ENCODE measurements at regions not wholly inside any gene's neighbourhood (a gene's known extent, or its start where the extent isn't known, plus 50 kb on each side); places are given as distances from the start of the nearest gene placed in this dataset.

DNA sequence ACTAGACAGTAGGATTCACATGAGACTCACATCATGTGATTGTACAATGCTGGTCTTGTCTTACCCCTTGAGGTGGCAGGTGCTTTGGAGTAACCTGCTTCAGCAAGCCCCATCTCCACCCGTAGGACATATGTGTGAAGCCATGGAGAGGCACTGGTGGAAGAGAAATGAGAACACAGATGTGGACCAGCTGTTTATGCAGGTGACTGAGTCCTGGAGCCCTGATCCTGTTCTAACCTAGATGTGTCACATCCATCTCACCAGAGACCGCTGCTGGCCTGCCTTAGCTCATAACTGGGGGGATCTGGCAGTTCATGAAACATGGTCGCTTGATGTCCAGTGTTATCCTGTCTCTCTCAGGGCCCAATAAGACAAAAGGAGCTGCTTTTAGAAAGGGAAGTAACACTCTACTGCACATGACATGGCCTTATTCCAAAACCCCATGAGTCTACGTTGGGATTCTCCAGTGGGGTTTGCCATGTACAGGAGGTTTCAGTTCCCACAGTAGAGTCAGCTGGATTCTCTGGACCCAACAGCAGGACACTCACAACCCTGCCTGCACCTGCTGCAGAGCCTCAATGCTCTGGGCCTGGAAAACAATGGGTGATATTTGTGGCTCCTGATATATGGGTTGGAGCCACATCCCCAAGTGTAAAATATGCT is 62.0 kb downstream of the GGTLC2 start:
- ATAC-seq (ENCODE audit: low read depth) (no peak), DNase-seq (no peak)
- CTCF ChIA-PET = interaction anchor here (0.5 to 2.3 kb wide), 5 partner anchors 22 to 249 kb away, joined by 3 to 7 read pairs (median 3); no protein-coding TSS in a partner anchor
- no peak overlapping the region for H3K27ac Mint-ChIP-seq
- TF ChIP-seq, protein P1, sequence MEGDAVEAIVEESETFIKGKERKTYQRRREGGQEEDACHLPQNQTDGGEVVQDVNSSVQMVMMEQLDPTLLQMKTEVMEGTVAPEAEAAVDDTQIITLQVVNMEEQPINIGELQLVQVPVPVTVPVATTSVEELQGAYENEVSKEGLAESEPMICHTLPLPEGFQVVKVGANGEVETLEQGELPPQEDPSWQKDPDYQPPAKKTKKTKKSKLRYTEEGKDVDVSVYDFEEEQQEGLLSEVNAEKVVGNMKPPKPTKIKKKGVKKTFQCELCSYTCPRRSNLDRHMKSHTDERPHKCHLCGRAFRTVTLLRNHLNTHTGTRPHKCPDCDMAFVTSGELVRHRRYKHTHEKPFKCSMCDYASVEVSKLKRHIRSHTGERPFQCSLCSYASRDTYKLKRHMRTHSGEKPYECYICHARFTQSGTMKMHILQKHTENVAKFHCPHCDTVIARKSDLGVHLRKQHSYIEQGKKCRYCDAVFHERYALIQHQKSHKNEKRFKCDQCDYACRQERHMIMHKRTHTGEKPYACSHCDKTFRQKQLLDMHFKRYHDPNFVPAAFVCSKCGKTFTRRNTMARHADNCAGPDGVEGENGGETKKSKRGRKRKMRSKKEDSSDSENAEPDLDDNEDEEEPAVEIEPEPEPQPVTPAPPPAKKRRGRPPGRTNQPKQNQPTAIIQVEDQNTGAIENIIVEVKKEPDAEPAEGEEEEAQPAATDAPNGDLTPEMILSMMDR (IDR thresholded peaks at IDR 0.05) = no peak
- H3K4me3 Mint-ChIP-seq = no peak overlapping the region
- POLR2A ChIA-PET = no interaction called here
- H3K27me3 Mint-ChIP-seq = no peaks in the 10 kb centered on the region
- intact Hi-C loops (cut with micrococcal nuclease) = no loop called here
- no peaks in the 10 kb centered on the region for H3K36me3 Mint-ChIP-seq (ENCODE audit: low read depth)
- peaks cover 12% of the 10 kb centered on the region for H3K4me1 Mint-ChIP-seq
- H3K9me3 Mint-ChIP-seq = no peaks in the 10 kb centered on the region

DNA sequence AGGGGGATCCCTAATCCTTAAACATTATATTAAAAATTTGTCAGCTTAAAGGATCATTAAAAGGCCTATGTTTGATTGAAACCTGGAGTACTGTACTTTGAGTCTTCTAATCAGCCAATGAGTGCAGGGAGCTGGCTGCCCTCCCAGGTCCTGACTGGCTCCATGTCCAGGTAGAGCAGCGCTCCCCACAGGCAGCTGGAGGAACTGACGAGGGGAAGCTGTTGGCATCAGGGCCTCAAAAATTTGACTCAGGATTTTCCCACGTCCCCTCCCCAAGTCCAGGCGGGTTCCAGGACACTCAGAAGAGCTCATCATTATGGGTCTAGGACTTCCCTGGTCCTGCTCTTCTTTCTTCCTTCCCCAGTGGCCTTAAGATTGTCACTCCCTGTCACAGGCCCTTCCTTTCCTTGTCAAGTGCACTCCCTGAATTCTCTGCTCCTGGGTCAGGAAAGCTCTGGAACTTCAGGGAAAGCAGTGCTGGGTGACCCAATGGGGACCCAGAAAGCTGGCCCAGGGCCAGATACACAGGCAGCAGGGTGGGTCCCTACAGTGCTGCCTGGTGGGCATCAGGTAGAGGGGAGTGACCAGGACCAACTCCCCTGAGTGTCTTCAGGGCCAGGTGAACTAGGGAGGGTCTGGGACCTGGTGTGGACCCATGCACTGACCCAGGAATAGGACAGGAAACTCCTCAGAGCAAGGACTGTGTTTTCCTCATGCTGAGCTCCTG is 65.5 kb downstream of the GGTLC2 start:
- no peaks in the 10 kb centered on the region for H3K36me3 Mint-ChIP-seq (ENCODE audit: low read depth)
- H3K4me3 Mint-ChIP-seq = no peak overlapping the region
- POLR2A ChIA-PET = interaction anchor here (1.5 kb wide), 1 partner anchor 11 kb away, joined by 5 read pairs; no protein-coding TSS in a partner anchor
- CTCF ChIA-PET = interaction anchor here (0.6 to 2.7 kb wide), 24 partner anchors 9 to 648 kb away, joined by 3 to 20 read pairs (median 4); no protein-coding TSS in a partner anchor
- no peak overlapping the region for H3K27ac Mint-ChIP-seq
- H3K4me1 Mint-ChIP-seq = peaks cover 40% of the 10 kb centered on the region
- intact Hi-C loops (cut with micrococcal nuclease) = loop anchor here (5.0 kb wide), 1 partner anchor 37 kb away; no protein-coding TSS in a partner anchor
- DNase-seq = no peak
- TF ChIP-seq, protein P1 (IDR thresholded peaks at IDR 0.05) = no peak
- no peaks in the 10 kb centered on the region for H3K27me3 Mint-ChIP-seq
- no peaks in the 10 kb centered on the region for H3K9me3 Mint-ChIP-seq
- ATAC-seq (ENCODE audit: low read depth) = no peak

DNA sequence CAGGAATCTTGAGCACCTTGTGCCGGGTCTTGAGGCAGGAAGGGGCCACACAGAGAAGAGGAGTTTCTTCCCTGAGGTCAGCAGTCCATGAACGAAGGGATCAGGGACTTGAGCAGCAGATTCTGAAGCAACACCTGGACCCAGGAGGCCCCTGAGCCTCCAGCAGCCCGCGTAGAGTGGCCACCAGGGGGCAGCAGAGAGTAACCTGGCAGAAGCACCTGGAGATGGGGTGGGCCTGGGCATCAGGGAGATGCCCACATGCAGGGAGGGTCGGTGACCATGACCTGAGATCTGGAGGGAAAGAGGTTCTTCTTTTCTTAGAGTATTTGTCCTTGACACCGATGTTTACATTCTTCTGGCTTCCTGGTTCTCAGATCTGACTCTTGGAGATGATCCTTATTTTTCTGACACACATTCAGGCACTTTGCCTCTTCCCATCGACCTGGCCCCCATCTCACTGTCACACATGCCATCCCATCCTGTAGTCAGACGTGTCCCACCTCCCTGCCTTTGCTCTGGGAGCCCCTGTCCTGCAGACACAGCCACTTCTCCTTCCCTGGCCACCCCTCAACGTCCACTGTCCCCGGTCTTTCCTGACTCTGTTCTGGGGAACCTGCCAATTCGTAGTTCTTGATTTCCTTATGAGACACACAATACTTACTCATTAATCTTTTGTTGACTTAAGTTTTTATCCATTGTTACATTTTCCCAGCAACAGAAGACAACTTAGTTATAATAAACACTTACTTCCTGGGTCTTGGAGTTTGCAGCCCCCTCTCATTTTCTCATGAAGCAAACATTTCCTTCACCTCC is 66.5 kb downstream of the GGTLC2 start:
- ATAC-seq (ENCODE audit: low read depth) = peak; percentile 55
- TF ChIP-seq, protein P1 (IDR thresholded peaks at IDR 0.05) = no peak
- ChIA-PET POLR2A (interaction anchor here (1.5 to 2.1 kb wide), 2 partner anchors 10 to 225 kb away, joined by 5 to 9 read pairs; no protein-coding TSS in a partner anchor), CTCF (interaction anchor here (1.2 to 1.9 kb wide), 11 partner anchors 9 to 250 kb away, joined by 3 to 20 read pairs (median 6); no protein-coding TSS in a partner anchor)
- DNase-seq = peak; percentile 70
- H3K4me1 Mint-ChIP-seq = peaks cover 49% of the 10 kb centered on the region
- intact Hi-C loops (cut with micrococcal nuclease) = loop anchor here (5.0 kb wide), 1 partner anchor 36 kb away; no protein-coding TSS in a partner anchor
- H3K36me3 Mint-ChIP-seq (ENCODE audit: low read depth) = no peaks in the 10 kb centered on the region
- H3K27ac Mint-ChIP-seq = peak overlapping the region; percentile 24
- no peaks in the 10 kb centered on the region for H3K27me3 Mint-ChIP-seq
- H3K4me3 Mint-ChIP-seq = no peak overlapping the region
- no peaks in the 10 kb centered on the region for H3K9me3 Mint-ChIP-seq

DNA sequence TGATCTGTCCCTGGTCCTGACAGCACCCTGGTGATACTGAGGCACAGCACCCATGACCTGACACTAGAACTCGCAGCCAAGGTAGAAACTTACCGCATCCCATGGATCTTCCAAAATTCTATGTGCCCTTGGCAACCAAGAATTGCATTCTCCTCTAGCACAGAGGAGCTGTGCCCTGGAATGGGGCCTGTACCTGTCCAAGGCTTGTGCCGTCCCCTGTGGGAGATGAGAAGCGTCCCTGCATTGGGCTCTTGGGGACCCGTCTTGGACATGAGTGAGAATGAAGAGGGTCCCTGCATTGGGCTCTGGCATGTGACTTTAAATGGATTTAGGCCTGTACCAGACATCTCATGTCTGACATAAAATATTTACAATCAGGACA is 67.1 kb downstream of the GGTLC2 start:
- ATAC-seq (ENCODE audit: low read depth) = no peak
- Mint-ChIP-seq H3K4me3 (no peak overlapping the region), H3K9me3 (no peaks in the 10 kb centered on the region), H3K27ac (peak overlapping the region; percentile 9), H3K27me3 (no peaks in the 10 kb centered on the region), H3K4me1 (peaks cover 49% of the 10 kb centered on the region), H3K36me3 (ENCODE audit: low read depth) (no peaks in the 10 kb centered on the region)
- TF ChIP-seq, protein P1 (IDR thresholded peaks at IDR 0.05) = no peak
- DNase-seq = no peak
- intact Hi-C loops (cut with micrococcal nuclease) = loop anchor here (5.0 kb wide), 1 partner anchor 36 kb away; no protein-coding TSS in a partner anchor
- ChIA-PET CTCF (interaction anchor here (0.8 to 1.6 kb wide), 3 partner anchors 34 to 246 kb away, joined by 3 to 9 read pairs (median 6); no protein-coding TSS in a partner anchor), POLR2A (interaction anchor here (1.4 to 2.1 kb wide), 2 partner anchors 190 to 224 kb away, joined by 5 to 9 read pairs; no protein-coding TSS in a partner anchor)

All from activated B cell treated with CpG ODN at 0.5 μM for 24 hours (primary cell).